HG03066 (cell line): ENCODE measurements at regions not wholly inside any gene's neighbourhood (a gene's known extent, or its start where the extent isn't known, plus 50 kb on each side); places are given as distances from the start of the nearest gene placed in this dataset.

Experiments
- ATAC-seq: cut with Tn5 transposase; IDR thresholded peaks from one replicate; pipeline ENCODE4 v1.9.1; 2021; ENCODE audit warnings: low read depth; ENCODE audit not compliant: unreplicated experiment

GRCh38 chr12:4857472-4858291 lies 52.0 kb upstream of the KCNA1 start:
- ATAC-seq: no peak

- no peak for ATAC-seq
Measured at GRCh38 chr12:4858386-4858785, 51.3 kb upstream of the KCNA1 start.

- ATAC-seq: no peak
Measured at GRCh38 chr12:4859478-4860210, 50.1 kb upstream of the KCNA1 start.
